NCI-H187 treated with DMSO at 0.1 percent for 48 hours (cell line): ENCODE measurements at regions not wholly inside any gene's neighbourhood (a gene's known extent, or its start where the extent isn't known, plus 50 kb on each side); places are given as distances from the start of the nearest gene placed in this dataset.

Experiments
- DNase-seq: peaks from one replicate; lab custom pipeline; 2025; lab: John Stamatoyannopoulos, UW

DNA sequence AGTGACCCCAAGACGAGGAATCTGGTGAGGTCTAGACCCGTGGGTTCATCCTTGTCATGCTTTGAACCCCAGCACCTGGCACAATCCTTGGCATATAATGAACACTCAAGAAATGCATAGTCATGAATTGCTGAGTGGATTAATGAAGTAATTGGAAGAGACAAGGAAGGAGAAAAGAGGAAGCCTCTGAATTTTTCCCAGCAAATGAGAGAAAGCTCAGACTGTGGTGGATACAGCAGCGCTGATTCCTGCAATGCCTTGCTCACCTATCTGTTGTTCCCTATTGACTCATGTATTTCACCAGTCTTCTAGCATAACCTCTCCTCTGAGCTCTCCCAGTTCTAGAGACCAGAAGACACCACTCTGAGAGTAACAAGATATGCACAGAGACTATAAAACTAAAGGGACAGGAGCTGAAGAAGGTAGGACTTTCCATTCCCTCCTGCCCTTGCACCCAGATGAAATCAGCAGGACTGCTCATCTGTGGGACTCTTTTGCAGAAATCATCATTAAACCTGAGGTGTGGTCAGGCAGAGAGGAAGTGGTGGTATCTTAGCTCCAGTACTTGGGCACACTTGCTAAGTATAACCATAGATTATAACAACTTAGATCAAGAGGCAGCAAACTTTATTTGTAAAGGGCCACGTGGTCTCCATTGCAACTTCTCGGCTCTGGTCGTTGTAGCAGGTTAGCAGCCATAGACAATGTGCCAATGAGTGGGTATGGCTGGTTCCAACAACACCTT, 102.8 kb downstream of the MAF start:
- no peak for DNase-seq

DNA sequence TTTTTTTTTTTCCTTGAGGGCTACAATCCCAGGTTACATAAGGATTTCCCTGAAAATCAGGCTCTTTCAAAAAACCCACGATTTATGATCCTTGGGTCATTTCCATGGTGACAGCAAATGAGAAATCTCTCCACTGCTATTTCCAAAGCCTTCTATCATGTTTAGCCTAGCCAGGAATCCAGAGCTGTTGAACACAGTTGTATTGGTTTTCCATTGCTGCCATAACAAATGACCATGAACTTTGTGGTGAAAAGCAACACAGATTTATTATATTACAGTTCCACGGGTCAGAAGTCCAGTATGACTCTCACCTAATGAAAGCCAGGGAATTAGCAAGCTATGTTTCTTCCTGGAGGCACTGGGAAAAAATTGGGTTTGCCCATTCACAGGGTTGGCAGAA, 106.6 kb downstream of the MAF start:
- DNase-seq = no peak

GRCh38 chr16:79492036-79492435, 108.5 kb downstream of the MAF start:
- DNase-seq = no peak

DNA sequence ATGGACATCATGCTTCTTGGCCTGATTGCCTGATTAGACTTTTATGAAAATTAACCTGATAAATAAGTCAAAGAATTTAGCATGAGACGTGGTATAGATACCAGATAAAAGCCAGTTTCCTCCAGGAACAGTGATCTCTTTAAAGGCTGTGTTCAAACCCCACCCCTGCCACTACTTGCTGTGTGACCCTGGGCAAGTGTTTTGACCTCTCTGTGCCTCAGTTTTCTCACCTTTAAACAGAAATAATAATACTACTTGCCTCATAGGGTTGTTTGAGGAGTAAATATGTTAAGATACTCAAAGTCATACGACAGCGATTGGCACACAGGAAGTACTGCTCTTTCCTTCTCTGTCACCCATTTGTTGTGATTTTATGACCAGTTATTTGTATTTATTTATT, 115.5 kb downstream of the MAF start:
- DNase-seq = no peak

- no peak for DNase-seq
Observed at GRCh38 chr16:79484237-79484636, 116.3 kb downstream of the MAF start.

DNA sequence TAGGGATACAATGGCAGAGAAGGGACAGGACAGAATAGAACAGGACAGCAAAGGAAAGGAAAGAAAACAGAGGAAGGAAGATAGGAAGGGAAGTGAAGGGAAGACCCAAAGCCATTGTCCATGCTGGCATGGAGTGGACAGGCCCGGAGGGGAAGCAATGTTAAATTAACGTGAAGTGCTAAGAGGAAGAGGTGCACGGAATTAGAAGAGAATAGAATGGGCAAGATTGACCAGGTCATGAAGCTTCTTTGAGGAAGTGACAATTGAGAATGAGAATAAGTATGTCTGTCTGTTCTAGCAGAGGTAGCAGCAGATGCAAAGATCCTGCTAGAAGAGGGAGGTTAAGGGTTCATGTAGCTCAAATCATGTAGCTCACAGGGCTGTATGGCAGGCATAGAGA, 117.2 kb downstream of the MAF start:
- no peak for DNase-seq

GRCh38 chr16:79482011-79482410, 118.5 kb downstream of the MAF start:
- no peak for DNase-seq

DNA sequence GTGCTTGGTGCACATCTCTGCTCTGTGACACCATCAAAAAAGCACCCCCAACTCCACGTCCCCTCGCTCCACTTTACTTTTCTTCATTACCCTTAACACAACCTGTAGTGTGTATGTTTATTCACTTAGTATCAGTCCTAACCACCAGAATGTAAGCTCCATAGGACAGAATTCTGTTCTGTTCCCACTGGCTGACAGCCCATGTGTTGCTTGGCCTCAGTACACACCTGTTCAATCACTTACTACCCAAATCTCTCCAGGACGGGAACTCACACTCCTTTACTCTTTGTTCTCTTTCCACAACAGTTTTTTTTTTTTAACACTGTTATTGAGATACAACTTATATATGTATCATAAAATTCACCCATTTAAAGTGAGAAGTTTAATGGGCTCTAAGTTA, 119.6 kb downstream of the MAF start:
- no peak for DNase-seq

DNA sequence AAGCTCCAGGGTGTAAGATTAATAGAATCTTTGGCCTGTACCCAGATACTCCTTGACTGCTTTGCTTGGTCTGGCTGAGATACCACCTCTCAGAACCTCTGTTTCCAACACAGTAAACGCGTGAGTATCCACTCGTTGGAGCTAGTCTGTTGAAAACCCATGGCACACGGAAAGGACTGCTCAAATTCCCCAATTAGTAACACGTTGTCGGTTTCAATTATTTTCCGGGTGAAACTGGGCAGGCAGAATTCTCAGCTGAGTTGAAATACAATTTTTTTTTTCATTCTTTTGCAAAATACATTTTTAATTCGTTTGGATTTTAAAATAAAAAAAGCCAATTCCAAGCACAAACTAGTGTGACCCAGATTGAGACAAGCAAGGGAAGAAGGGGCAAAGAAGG, 120.5 kb downstream of the MAF start:
- DNase-seq = no peak

GRCh38 chr16:79476580-79476979, 124.0 kb downstream of the MAF start:
- DNase-seq = no peak

GRCh38 chr16:79475841-79476240, 124.7 kb downstream of the MAF start:
- DNase-seq = no peak

GRCh38 chr16:79473456-79473855, 127.1 kb downstream of the MAF start:
- DNase-seq = peak; percentile 19

DNA sequence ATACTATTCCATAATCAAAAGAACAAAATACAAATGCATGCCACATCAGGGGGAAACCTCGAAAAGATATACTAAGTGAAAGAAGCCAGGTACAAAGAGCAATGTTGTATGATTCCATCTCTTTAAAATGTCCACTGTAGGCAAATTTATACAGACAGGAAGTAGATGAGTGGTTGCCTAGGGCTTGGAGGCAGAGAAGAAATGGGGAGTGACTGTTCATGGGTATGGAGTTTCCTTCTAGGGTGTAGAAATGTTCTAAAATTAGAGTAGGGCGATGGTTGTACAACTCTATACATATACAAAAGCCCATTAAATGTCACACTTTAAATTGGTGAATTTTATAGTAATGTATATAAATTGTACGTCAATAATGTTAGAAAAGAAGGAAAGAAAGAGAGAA, 128.1 kb downstream of the MAF start:
- no peak for DNase-seq

DNA sequence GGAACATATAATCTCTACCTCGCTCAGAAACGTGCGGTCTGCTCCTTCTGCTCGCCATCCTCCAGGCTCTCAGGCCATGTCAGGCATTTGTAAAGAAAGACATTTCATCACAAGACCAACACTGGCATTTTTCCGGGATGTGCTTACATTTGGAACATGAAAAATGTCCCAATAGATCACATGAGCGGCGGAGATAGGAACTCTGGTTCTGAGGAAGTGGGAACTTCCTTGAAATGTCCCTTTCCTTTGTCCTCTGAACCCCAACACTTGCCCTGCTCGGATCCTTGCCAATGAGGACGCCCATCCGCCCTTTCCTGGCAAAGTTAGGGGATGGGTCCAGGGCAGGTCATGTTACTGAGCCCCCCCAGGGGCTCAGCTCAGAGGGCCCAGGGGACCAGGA, 130.5 kb downstream of the MAF start:
- no peak for DNase-seq

DNA sequence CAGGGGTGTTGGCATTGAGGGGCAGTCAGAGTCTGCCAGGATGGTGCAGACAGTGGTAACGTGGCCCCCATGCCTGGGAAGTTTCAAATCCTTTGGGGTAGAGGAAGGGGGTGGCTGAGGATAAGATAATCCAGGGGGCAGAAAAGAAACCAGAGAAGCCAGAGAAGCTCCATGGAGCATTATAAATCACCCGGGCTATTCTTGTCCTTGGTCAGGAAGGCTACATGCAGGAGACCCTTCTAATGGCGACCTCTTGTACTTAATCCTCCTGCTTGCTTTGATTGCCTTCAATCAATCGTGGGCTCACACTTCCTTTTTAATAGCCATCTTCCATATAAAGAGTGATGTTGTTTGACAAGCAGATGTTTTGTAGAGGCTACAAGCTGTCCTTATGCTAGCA, 131.9 kb downstream of the MAF start:
- DNase-seq = no peak

DNA sequence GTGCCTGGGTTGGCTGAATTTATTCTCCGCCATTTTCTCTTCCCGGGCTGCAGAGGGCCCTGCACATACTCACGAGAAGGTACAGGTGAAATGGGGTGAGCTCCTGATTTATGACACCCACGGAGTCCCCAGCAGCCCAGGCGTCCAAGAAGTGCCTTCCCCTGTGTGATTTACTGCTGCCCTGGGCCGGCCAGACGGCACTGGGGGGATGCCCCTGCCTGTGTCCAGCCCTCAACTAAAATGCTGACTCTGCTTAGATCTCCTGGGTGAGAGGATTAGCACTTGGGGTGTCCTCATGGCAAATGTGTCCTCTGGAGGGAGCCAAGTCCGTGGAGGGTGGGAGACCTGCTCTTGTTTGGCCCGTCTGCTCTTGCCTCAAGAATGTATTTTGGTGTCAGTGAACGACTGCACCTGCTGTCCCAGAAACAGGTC, 132.4 kb downstream of the MAF start:
- DNase-seq = no peak

- no peak for DNase-seq
Observed at GRCh38 chr16:79466111-79466510, 134.4 kb downstream of the MAF start.

- no peak for DNase-seq
Observed at GRCh38 chr16:79463841-79464240, 136.7 kb downstream of the MAF start.

DNA sequence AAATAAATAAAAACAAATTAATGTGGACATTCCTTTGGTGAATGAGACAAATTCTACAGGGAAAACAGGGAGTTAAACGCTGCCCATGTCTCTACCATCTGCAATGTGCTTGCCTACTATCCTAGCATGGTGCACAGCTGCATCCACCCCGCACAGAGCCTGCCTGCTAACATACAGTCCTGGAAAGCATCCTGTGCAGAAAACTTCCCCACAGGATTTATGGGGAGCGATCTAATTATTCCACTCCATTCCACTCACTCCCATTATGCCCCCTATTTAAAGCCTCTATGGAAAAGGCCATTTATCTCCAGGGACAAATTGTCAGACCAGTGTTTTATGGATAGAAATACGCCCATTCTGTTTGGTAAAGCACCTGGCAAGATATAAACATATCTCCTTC, 144.5 kb downstream of the MAF start:
- no peak for DNase-seq

DNA sequence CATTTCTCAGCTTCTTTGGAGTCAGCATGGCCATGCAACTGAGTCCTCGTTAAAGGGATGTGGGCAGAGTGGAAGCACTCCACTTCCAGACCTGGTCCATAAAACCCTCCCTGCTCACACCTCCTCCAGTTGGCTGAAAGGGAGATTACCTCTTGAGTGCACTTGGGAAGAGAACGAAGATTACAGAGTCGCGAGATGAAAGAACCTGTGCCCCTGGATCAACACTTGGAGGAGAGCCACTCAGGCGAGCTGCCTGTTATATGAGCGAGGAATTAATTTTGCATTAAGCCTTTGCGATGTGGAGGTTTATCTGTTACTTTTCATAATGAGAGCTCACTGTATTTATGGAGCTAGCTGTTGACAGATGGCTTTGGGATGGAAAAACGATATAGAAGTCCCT, 147.9 kb downstream of the MAF start:
- DNase-seq = peak; percentile 69

GRCh38 chr16:79451196-79451816, 149.2 kb downstream of the MAF start:
- DNase-seq = no peak

GRCh38 chr16:79449900-79450299, 150.6 kb downstream of the MAF start:
- DNase-seq = no peak

GRCh38 chr16:79449067-79449769, 151.3 kb downstream of the MAF start:
- no peak for DNase-seq
